ENCODE measurements at regions not wholly inside any gene's neighbourhood (a gene's known extent, or its start where the extent isn't known, plus 50 kb on each side); places are given as distances from the start of the nearest gene placed in this dataset.
"Not testable (repeated sequence)": the region's sequence is repeated elsewhere in the genome, so short reads cannot be mapped to it uniquely, and the experiment has no call there.

- Histone ChIP-seq H3K4me3 (ENCODE audit: low read length) (no peak overlapping the region), H2AFZ (ENCODE audit: low read depth, low read length) (no peak overlapping the region), H3K27me3 (ENCODE audit: insufficient read depth, low read length) (no peaks in the 10 kb centered on the region), H3K36me3 (ENCODE audit: insufficient read depth, low read length) (no peaks in the 10 kb centered on the region), H3K9me3 (ENCODE audit: low read length) (peaks cover 5% of the 10 kb centered on the region), H3K4me1 (ENCODE audit: insufficient read depth, low read length) (peaks cover 14% of the 10 kb centered on the region)
Observed at GRCh38 chr12:131463174-131463573, 247.7 kb upstream of the SFSWAP start.

GRCh38 chr12:131464081-131464480 lies 246.8 kb upstream of the SFSWAP start:
- Histone ChIP-seq H3K4me1 (ENCODE audit: insufficient read depth, low read length) (peaks cover 14% of the 10 kb centered on the region), H3K36me3 (ENCODE audit: insufficient read depth, low read length) (no peaks in the 10 kb centered on the region), H3K4me3 (ENCODE audit: low read length) (no peak overlapping the region), H2AFZ (ENCODE audit: low read depth, low read length) (no peak overlapping the region), H3K27me3 (ENCODE audit: insufficient read depth, low read length) (no peaks in the 10 kb centered on the region), H3K9me3 (ENCODE audit: low read length) (peaks cover 5% of the 10 kb centered on the region)

- H3K9me3 ChIP-seq (ENCODE audit: low read length): peaks cover 5% of the 10 kb centered on the region
- no peak overlapping the region for H3K4me3 ChIP-seq (ENCODE audit: low read length)
- no peaks in the 10 kb centered on the region for H3K36me3 ChIP-seq (ENCODE audit: insufficient read depth, low read length)
- H2AFZ ChIP-seq (ENCODE audit: low read depth, low read length): no peak overlapping the region
- H3K4me1 ChIP-seq (ENCODE audit: insufficient read depth, low read length): no peaks in the 10 kb centered on the region
- H3K27me3 ChIP-seq (ENCODE audit: insufficient read depth, low read length): no peaks in the 10 kb centered on the region
Observed at GRCh38 chr12:131466306-131466705, 244.6 kb upstream of the SFSWAP start.

GRCh38 chr12:131466932-131467331 lies 244.0 kb upstream of the SFSWAP start:
- H3K4me1 ChIP-seq (ENCODE audit: insufficient read depth, low read length): no peaks in the 10 kb centered on the region
- H2AFZ ChIP-seq (ENCODE audit: low read depth, low read length): no peak overlapping the region
- no peak overlapping the region for H3K4me3 ChIP-seq (ENCODE audit: low read length)
- no peaks in the 10 kb centered on the region for H3K36me3 ChIP-seq (ENCODE audit: insufficient read depth, low read length)
- H3K27me3 ChIP-seq (ENCODE audit: insufficient read depth, low read length): no peaks in the 10 kb centered on the region
- peaks cover 5% of the 10 kb centered on the region for H3K9me3 ChIP-seq (ENCODE audit: low read length)

- Histone ChIP-seq H3K36me3 (ENCODE audit: insufficient read depth, low read length) (no peaks in the 10 kb centered on the region), H3K27me3 (ENCODE audit: insufficient read depth, low read length) (no peaks in the 10 kb centered on the region), H3K9me3 (ENCODE audit: low read length) (peaks cover 5% of the 10 kb centered on the region), H3K4me1 (ENCODE audit: insufficient read depth, low read length) (no peaks in the 10 kb centered on the region), H3K4me3 (ENCODE audit: low read length) (no peak overlapping the region), H2AFZ (ENCODE audit: low read depth, low read length) (no peak overlapping the region)
Observed at GRCh38 chr12:131468206-131468605, 242.7 kb upstream of the SFSWAP start.

- H3K27me3 ChIP-seq (ENCODE audit: insufficient read depth, low read length); H2AFZ ChIP-seq (ENCODE audit: low read depth, low read length); H3K9me3 ChIP-seq (ENCODE audit: low read length); H3K4me1 ChIP-seq (ENCODE audit: insufficient read depth, low read length); H3K4me3 ChIP-seq (ENCODE audit: low read length); H3K36me3 ChIP-seq (ENCODE audit: insufficient read depth, low read length): not testable (repeated sequence)
Observed at GRCh38 chr12:131469945-131470344, 240.9 kb upstream of the SFSWAP start.

GRCh38 chr12:131471271-131471905 lies 239.5 kb upstream of the SFSWAP start:
- no peak overlapping the region for H3K4me3 ChIP-seq (ENCODE audit: low read length)
- H3K36me3 ChIP-seq (ENCODE audit: insufficient read depth, low read length): no peaks in the 10 kb centered on the region
- H3K4me1 ChIP-seq (ENCODE audit: insufficient read depth, low read length): no peaks in the 10 kb centered on the region
- H2AFZ ChIP-seq (ENCODE audit: low read depth, low read length): no peak overlapping the region
- H3K9me3 ChIP-seq (ENCODE audit: low read length): peaks cover 2% of the 10 kb centered on the region
- H3K27me3 ChIP-seq (ENCODE audit: insufficient read depth, low read length): no peaks in the 10 kb centered on the region

GRCh38 chr12:131471946-131472732 lies 238.8 kb upstream of the SFSWAP start:
- Histone ChIP-seq H2AFZ (ENCODE audit: low read depth, low read length) (no peak overlapping the region), H3K4me1 (ENCODE audit: insufficient read depth, low read length) (no peaks in the 10 kb centered on the region), H3K4me3 (ENCODE audit: low read length) (no peak overlapping the region), H3K36me3 (ENCODE audit: insufficient read depth, low read length) (no peaks in the 10 kb centered on the region), H3K9me3 (ENCODE audit: low read length) (no peaks in the 10 kb centered on the region), H3K27me3 (ENCODE audit: insufficient read depth, low read length) (no peaks in the 10 kb centered on the region)

- Histone ChIP-seq H3K4me1 (ENCODE audit: insufficient read depth, low read length) (no peaks in the 10 kb centered on the region), H3K36me3 (ENCODE audit: insufficient read depth, low read length) (no peaks in the 10 kb centered on the region), H2AFZ (ENCODE audit: low read depth, low read length) (no peak overlapping the region), H3K4me3 (ENCODE audit: low read length) (no peak overlapping the region), H3K27me3 (ENCODE audit: insufficient read depth, low read length) (no peaks in the 10 kb centered on the region), H3K9me3 (ENCODE audit: low read length) (no peaks in the 10 kb centered on the region)
Observed at GRCh38 chr12:131473261-131473660, 237.6 kb upstream of the SFSWAP start.

GRCh38 chr12:131473741-131474709 lies 236.9 kb upstream of the SFSWAP start:
- Histone ChIP-seq H2AFZ (ENCODE audit: low read depth, low read length) (no peak overlapping the region), H3K4me1 (ENCODE audit: insufficient read depth, low read length) (no peaks in the 10 kb centered on the region), H3K4me3 (ENCODE audit: low read length) (no peak overlapping the region), H3K9me3 (ENCODE audit: low read length) (no peaks in the 10 kb centered on the region), H3K27me3 (ENCODE audit: insufficient read depth, low read length) (no peaks in the 10 kb centered on the region), H3K36me3 (ENCODE audit: insufficient read depth, low read length) (no peaks in the 10 kb centered on the region)

- H3K27me3 ChIP-seq (ENCODE audit: insufficient read depth, low read length); H3K36me3 ChIP-seq (ENCODE audit: insufficient read depth, low read length); H3K4me3 ChIP-seq (ENCODE audit: low read length); H2AFZ ChIP-seq (ENCODE audit: low read depth, low read length); H3K4me1 ChIP-seq (ENCODE audit: insufficient read depth, low read length); H3K9me3 ChIP-seq (ENCODE audit: low read length): not testable (repeated sequence)
Observed at GRCh38 chr12:131475012-131475411, 235.9 kb upstream of the SFSWAP start.

- H3K9me3 ChIP-seq (ENCODE audit: low read length): no peaks in the 10 kb centered on the region
- H3K36me3 ChIP-seq (ENCODE audit: insufficient read depth, low read length): no peaks in the 10 kb centered on the region
- H3K27me3 ChIP-seq (ENCODE audit: insufficient read depth, low read length): no peaks in the 10 kb centered on the region
- H2AFZ ChIP-seq (ENCODE audit: low read depth, low read length): no peak overlapping the region
- no peak overlapping the region for H3K4me3 ChIP-seq (ENCODE audit: low read length)
- H3K4me1 ChIP-seq (ENCODE audit: insufficient read depth, low read length): no peaks in the 10 kb centered on the region
Observed at GRCh38 chr12:131477613-131478012, 233.3 kb upstream of the SFSWAP start.

- Histone ChIP-seq H2AFZ (ENCODE audit: low read depth, low read length) (no peak overlapping the region), H3K27me3 (ENCODE audit: insufficient read depth, low read length) (no peaks in the 10 kb centered on the region), H3K36me3 (ENCODE audit: insufficient read depth, low read length) (no peaks in the 10 kb centered on the region), H3K4me3 (ENCODE audit: low read length) (no peak overlapping the region), H3K4me1 (ENCODE audit: insufficient read depth, low read length) (no peaks in the 10 kb centered on the region), H3K9me3 (ENCODE audit: low read length) (no peaks in the 10 kb centered on the region)
Observed at GRCh38 chr12:131478468-131478867, 232.4 kb upstream of the SFSWAP start.

Data from neuron (in vitro differentiated cells).